HG02852 (cell line): ENCODE measurements at regions not wholly inside any gene's neighbourhood (a gene's known extent, or its start where the extent isn't known, plus 50 kb on each side); places are given as distances from the start of the nearest gene placed in this dataset.
"Not testable (repeated sequence)": the region's sequence is repeated elsewhere in the genome, so short reads cannot be mapped to it uniquely, and the experiment has no call there.

Source experiments
- ATAC-seq: cut with Tn5 transposase; IDR thresholded peaks from one replicate; pipeline ENCODE4 v1.9.1; 2021; ENCODE audit warnings: mild to moderate bottlenecking, moderate library complexity; ENCODE audit not compliant: unreplicated experiment

DNA sequence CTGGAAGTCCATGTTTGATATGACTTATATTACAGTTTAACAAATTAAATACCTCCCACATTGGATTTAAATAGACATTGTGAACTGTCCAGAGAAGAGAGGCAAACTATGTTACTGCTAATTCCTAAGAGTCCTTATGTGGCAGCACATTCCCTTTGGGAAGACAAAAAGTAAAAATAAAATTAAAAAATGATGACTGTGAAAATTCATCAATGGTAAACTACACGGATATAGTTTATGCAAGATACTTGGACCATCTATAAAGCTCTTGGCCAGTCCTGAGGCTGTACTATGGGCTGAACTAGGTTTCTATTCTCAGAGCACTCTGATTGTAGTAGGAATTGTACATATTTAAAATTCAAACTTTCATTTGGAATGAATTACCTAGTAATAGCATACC is 206.4 kb downstream of the LRRK2 start:
- ATAC-seq = no peak

DNA sequence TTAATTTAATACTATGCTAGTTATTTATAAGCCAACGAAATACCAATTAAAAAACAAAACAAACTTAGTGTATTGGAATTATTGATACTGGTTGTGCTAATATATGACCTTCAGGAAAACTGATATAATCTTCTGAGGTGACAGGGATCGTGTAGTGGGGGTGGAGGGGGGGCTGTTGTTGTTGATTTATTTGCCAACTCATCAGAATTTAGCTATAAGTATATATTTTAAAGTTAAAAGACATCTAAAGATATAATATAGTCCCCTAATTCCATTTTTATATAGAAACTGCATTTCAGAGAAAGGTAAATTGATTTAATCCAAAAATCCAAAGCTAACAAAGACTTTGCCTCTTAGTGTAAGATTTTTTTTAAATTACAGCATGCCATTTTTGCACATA is 210.5 kb downstream of the LRRK2 start:
- no peak for ATAC-seq

DNA sequence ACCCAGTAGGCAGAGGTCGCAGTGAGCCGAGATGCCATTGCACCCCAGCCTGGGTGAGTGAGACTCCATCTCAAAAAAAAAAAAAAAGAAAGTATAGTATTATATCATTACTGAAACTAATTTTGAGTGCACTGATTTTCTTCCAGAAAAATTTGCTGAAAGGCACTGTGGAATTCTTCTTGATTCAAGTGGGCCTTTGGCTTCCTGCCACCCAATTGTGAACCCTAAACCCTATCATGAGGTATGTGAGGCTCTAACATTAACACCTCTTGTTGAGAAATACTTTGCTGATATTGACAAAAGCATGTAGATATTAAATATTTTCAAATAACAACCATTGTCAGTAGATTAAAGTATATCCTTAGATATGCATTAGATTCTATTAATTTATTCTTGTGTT is 211.2 kb downstream of the LRRK2 start:
- no peak for ATAC-seq

GRCh38 chr12:40436564-40436963 is 211.8 kb downstream of the LRRK2 start:
- no peak for ATAC-seq

DNA sequence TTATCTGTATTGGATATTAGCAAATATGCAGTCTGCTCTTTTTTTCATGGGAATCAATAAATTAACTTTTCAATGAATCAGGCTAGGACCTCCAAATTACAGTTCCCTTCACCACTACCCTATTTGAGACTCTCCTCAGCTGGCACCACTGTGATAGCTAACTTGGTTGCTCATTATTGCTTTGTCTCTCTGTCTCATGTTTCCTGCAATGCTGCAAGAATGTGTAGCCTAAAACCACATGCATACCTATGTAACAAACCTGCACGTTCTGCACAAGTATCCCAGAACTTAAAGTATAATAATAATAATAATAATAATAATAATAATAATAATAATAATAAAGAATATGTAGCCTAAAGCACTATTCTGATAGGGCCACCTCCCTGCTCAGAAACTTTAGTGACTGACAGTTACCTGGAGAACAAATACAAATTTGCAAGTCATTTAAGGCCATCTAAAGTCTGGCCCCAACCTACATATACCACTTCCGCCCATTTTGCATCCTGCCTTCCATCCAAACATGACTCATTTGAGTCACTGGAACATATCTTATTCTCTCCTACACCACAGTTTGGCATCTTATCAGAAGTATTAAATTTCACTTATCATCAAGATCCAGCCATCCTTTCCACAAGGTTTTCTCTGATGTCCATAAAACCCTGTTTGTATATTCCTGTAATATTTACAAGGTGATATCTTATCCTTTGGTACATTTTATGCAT is 215.1 kb downstream of the LRRK2 start:
- no peak for ATAC-seq

- ATAC-seq = no peak
These were observed 219.4 kb downstream of the LRRK2 start for GRCh38 chr12:40444174-40444573.

- no peak for ATAC-seq
These were observed 221.6 kb downstream of the LRRK2 start for GRCh38 chr12:40446385-40446784.

DNA sequence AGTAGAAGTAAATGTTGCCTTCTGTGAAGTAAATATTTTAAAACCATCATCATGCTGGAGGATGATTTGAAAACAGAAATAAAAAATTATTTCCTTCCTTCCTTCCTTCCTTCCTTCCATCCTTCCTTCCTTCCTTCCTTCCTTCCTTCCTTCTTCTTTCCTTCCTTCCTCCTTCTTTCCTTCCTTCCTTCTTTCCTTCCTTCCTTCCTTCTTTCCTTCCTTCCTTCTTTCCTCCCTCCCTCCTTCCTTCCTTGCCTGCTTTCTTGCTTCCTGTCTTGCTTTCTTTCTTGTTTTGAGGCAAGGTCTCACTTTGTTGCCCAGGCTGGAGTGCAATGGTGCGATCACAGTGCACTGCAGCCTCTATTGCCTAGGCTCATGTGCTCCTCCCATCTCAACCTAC is 223.7 kb downstream of the LRRK2 start:
- ATAC-seq = not testable (repeated sequence)

GRCh38 chr12:40451661-40452060 is 226.9 kb downstream of the LRRK2 start:
- ATAC-seq = no peak

DNA sequence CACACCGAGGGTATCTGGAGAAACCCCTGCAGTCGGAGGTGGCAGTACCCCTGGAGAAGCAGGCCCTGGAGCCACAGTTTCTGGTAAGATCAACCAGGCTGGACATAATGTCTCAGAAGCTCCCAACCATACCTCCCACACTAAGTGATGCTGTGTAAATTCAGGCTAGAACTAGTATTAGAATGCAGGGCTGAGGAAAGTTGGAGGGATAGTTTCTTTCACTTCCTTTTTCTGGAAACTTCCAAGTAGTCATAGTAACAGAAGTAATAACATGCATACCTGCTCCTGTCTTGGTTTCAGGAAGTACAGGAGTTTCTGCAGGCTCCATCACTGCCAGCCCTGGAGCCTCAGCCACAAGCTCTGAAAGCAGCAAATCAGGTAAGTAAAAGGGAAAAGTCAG is 228.1 kb upstream of the CNTN1 start:
- no peak for ATAC-seq

- ATAC-seq = no peak
These were observed 222.5 kb upstream of the CNTN1 start for GRCh38 chr12:40469736-40470135.

DNA sequence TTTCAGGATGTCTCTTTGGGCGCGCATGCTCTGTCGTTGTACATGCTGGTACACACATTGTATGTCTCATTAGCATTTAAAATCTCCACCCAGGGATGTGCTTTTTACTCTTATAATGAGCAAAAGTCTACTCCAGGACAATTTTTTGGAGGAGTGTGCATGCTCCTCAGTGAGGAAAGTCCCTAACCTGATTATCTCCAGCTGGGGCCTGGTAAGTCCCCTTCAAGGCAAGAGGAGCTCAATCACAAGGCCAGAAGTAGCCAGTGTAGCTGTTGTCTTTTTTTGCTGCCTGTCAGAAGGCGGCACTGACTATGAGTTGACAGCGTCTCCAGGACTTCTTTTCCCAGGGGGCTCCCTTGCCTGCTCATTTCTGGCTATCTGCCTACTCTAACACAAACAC is 218.3 kb upstream of the CNTN1 start:
- ATAC-seq = peak; percentile 86

- no peak for ATAC-seq
These were observed 217.6 kb upstream of the CNTN1 start for GRCh38 chr12:40474630-40475029.

DNA sequence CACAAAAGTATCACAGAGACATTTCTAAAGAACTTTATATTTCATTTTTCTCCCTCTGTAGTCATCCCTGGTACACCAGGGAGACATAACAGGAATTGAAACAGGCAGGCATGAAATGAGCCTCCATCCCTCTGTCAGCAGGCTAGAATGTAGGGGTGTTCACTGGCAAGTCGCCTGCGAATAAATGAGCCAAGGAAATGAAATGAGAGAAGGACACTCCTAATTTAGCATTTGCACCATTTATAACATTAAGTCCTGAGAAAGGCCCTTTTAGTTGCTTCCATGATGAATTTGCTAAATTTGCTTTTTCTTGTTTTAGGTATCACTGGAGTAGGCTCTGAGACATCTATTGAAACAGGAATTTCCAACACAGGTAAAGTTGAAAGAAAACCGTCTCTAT is 192.4 kb upstream of the CNTN1 start:
- no peak for ATAC-seq

- peak; percentile 69 for ATAC-seq
These were observed 189.9 kb upstream of the CNTN1 start for GRCh38 chr12:40502322-40502721.

GRCh38 chr12:40505327-40505726 is 186.9 kb upstream of the CNTN1 start:
- ATAC-seq = no peak

DNA sequence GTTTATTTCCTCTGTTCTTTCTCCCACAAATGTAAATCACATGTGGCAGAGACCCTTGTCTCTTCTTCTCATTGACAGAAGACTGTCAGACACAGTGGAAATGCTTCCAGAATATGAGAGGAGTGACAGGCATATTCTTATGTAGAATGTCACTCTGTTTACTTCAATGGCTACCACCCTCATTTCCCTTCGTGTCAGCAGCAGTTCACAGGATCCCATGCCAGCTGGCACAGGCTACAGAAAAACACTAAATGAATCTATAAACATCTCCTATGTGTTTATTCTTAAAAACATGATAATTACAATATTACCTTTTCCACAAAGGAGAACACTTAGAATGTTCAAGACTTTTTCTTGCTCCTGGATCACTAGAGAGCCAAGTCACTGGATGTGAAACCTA is 183.8 kb upstream of the CNTN1 start:
- no peak for ATAC-seq

DNA sequence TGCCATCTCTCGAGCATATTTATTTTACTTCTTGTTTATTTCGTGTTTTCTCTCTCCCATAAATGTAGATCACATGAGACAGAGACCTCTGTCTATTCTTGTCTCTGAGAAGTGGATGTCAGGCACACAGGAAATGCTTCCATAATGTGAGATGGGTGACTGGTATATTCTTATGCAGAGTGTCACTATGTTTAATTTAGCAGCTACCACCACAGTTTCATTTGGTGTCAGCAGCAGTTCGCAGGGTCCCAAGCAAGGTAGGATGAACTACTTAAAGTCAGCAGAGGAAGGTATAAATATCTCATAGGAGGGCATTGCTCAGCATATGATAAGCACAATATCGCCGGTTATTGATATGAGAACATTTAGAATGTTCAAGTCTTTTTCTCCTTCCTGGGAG is 180.9 kb upstream of the CNTN1 start:
- peak; percentile 64 for ATAC-seq

DNA sequence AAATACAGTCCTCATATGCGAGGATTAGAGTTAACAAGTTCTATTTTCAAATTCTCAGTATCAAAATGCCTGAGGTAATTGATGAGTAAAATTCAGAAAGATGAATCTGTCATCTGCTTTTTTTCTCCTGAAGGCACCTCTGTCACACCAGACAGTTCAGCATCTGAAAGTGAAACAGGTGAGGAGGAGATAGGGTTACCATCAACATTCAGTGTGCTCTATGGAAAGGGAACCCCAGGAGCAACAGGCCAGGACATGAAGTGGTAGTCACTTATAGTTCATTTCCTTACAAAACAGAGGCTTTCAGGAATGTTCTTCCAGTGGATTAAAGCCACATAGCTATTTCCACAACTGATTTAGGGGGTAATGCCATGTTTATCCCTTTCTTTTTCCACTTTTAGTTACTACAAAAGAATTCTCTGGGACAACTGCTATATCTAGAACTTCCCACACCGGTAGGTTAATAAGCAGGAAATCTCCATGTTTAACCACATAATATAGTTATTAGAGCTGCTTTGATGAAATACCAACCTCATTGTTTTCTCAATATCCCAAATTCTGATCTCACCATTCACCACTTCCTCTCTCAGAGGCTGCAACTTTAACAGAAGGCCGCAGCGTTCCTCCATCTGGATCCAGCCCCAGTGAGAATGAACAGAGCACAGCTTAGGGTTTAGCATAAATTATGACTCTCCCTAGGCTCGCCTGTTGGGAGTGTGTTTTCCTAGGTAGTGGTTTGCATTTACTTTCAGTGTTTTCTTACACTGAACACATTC is 177.0 kb upstream of the CNTN1 start:
- ATAC-seq = peak; percentile 70

DNA sequence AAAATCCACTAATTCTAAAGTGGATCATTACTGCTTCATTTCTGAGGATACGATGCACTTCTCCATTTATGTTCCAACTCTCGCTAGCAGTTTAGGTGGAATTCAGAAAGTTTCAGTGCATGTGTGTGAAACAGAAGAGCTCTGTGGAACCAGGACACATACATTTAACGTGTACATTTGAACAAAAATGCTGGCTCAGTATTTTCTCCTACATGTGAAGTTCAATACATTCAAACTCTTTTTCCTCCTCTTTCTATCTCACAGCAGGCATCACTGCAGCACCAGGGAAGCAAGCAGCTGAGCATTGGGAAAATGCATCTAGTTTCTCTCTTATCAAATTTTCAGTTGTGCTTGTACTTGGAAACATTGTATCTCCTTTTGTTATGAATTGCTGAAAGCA is 169.4 kb upstream of the CNTN1 start:
- no peak for ATAC-seq

DNA sequence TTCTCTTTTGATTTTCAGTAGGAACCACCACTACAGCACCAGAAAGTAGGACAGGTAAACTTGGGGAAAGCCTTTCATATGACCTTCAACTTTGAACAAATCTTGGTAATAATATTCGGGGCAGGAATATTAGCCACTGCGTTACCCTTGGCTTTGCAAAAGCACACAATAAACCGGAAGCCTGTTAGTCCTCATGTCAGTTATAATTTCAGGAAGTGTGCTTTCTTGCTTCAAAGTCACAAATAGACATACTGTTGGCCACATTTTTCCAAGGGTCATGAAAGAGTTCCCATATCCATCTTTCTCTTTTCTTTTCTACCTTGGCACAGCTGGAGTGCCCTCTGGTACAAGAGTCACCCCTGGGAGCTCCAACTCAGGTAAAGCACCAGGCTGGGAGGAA is 167.2 kb upstream of the CNTN1 start:
- no peak for ATAC-seq

DNA sequence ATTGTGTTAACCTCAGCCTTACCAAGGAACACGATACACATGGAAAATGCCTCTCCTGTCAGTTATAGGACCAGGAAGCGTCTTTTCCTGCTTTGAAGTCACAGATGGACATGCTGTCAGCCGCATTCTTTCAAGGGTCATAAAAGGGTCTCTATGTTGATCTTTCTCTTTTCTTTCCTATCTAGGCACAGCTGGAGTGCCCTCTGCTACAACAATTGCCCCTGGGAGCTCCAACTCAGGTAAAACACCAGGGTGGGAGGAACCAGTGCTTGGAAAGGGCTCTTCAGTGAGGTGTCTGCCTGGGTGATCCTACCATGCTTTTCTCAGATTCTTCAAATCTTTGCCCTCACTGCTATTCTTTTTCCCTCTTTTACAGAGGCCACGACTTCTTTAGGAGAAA is 157.4 kb upstream of the CNTN1 start:
- ATAC-seq = no peak

GRCh38 chr12:40551466-40551865 is 140.8 kb upstream of the CNTN1 start:
- no peak for ATAC-seq
